ENCODE measurements at regions not wholly inside any gene's neighbourhood (a gene's known extent, or its start where the extent isn't known, plus 50 kb on each side); places are given as distances from the start of the nearest gene placed in this dataset.

- no peak for DNase-seq
Observed at GRCh38 chr13:105509981-105510762, 1025.3 kb downstream of the EFNB2 start.

GRCh38 chr13:105506463-105506862 lies 1029.0 kb downstream of the EFNB2 start:
- no peak for DNase-seq

GRCh38 chr13:105502193-105502592 lies 1033.3 kb downstream of the EFNB2 start:
- no peak for DNase-seq

GRCh38 chr13:105497597-105497996 lies 1037.9 kb downstream of the EFNB2 start:
- DNase-seq = no peak

GRCh38 chr13:105492216-105492615 lies 1043.2 kb downstream of the EFNB2 start:
- DNase-seq = no peak

GRCh38 chr13:105491345-105491744 lies 1044.1 kb downstream of the EFNB2 start:
- no peak for DNase-seq

- DNase-seq = no peak
Observed at GRCh38 chr13:105485081-105485480, 1050.4 kb downstream of the EFNB2 start.

- DNase-seq = no peak
Observed at GRCh38 chr13:105474983-105475610, 1060.4 kb downstream of the EFNB2 start.

GRCh38 chr13:105471673-105472072 lies 1063.8 kb downstream of the EFNB2 start:
- DNase-seq = peak; percentile 53

GRCh38 chr13:105466376-105466775 lies 1069.1 kb downstream of the EFNB2 start:
- DNase-seq = no peak

GRCh38 chr13:105465745-105466144 lies 1069.7 kb downstream of the EFNB2 start, which contains the start of gene DAOA:
Gene DAOA (plus strand): TSS chr13:105466045.
- no peak for DNase-seq

GRCh38 chr13:105465251-105465650 lies 1070.2 kb downstream of the EFNB2 start:
- no peak for DNase-seq

- peak; percentile 25 for DNase-seq
Observed at GRCh38 chr13:105464249-105464648, 1071.2 kb downstream of the EFNB2 start.

- DNase-seq = no peak
Observed at GRCh38 chr13:105463011-105463501, 1072.4 kb downstream of the EFNB2 start.

- no peak for DNase-seq
Observed at GRCh38 chr13:105462098-105462497, 1073.4 kb downstream of the EFNB2 start.

GRCh38 chr13:105452895-105453294 lies 1082.6 kb downstream of the EFNB2 start:
- DNase-seq = no peak

- no peak for DNase-seq
Observed at GRCh38 chr13:105450784-105451183, 1084.7 kb downstream of the EFNB2 start.

- DNase-seq = no peak
Observed at GRCh38 chr13:105448811-105449210, 1086.7 kb downstream of the EFNB2 start.

GRCh38 chr13:105446197-105446596 lies 1089.3 kb downstream of the EFNB2 start:
- DNase-seq = no peak

- DNase-seq = no peak
Observed at GRCh38 chr13:105445796-105446195, 1089.7 kb downstream of the EFNB2 start.

GRCh38 chr13:105442949-105443699 lies 1092.3 kb downstream of the EFNB2 start:
- DNase-seq = peak; percentile 99

GRCh38 chr13:105442040-105442439 lies 1093.4 kb downstream of the EFNB2 start:
- no peak for DNase-seq

GRCh38 chr13:105441051-105441750 lies 1094.3 kb downstream of the EFNB2 start:
- no peak for DNase-seq

Measured in fibroblast of skin of abdomen (primary cell).